Thyroid gland (tissue), 4 donors: ENCODE measurements at regions not wholly inside any gene's neighbourhood (a gene's known extent, or its start where the extent isn't known, plus 50 kb on each side); places are given as distances from the start of the nearest gene placed in this dataset.

Experiments used
- POLR2A ChIP-seq, 2 donors: fragments of 450-650 bp; IDR thresholded peaks; one replicate each; pipeline ENCODE4 v1.6.1; 2017; ENCODE audit warnings: antibody characterized with exemption in 2 of 2, mild to moderate bottlenecking in 2 of 2, moderate library complexity in 1 of 2
- TF ChIP-seq, protein P1 (sequence below), 6 experiments: fragments of 200-600 bp in 3 of 6; fragments of 450-650 bp in 3 of 6; sonication (generic) in 3 of 6; IDR thresholded peaks; one replicate each; pipeline ENCODE4 v1.5.1; 2016 to 2019; ENCODE audit warnings: antibody characterized with exemption in 6 of 6, mild to moderate bottlenecking in 2 of 6, inconsistent platforms in 1 of 6, moderate library complexity in 1 of 6

DNA sequence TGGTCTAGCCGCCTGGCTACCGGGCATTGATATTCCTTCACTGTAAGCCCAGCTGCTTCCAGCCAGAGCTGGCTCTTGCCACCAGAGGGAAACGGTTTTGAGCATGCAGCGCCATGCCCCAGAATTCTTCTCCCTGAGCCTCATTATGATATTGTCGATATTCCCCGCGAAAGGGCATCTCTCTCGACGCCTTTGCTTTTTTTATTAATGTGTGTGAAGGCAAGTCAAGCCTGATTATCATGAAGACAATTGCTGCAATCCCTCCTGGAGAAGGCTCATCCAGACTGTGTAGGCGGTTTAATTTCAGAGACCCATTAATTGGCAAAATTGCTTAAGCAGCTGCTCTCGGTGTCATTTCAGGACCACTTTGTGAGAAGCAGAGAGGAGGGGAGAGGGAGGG, 321.2 kb upstream of the TLE3 start:
- TF ChIP-seq, protein P1, sequence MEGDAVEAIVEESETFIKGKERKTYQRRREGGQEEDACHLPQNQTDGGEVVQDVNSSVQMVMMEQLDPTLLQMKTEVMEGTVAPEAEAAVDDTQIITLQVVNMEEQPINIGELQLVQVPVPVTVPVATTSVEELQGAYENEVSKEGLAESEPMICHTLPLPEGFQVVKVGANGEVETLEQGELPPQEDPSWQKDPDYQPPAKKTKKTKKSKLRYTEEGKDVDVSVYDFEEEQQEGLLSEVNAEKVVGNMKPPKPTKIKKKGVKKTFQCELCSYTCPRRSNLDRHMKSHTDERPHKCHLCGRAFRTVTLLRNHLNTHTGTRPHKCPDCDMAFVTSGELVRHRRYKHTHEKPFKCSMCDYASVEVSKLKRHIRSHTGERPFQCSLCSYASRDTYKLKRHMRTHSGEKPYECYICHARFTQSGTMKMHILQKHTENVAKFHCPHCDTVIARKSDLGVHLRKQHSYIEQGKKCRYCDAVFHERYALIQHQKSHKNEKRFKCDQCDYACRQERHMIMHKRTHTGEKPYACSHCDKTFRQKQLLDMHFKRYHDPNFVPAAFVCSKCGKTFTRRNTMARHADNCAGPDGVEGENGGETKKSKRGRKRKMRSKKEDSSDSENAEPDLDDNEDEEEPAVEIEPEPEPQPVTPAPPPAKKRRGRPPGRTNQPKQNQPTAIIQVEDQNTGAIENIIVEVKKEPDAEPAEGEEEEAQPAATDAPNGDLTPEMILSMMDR (IDR thresholded peaks at IDR 0.05) = no peak
- TF ChIP-seq POLR2A (IDR thresholded peaks at IDR 0.05) = no peak
